HUES64 (cell line): ENCODE measurements at regions not wholly inside any gene's neighbourhood (a gene's known extent, or its start where the extent isn't known, plus 50 kb on each side); places are given as distances from the start of the nearest gene placed in this dataset.

Experiments
- H3K27ac ChIP-seq: 2 replicates; pipeline ENCODE4 v1.7.0; 2013; ENCODE audit warnings: low read depth, low read length, inconsistent platforms
- H3K27me3 ChIP-seq: 2 replicates; pipeline ENCODE4 v1.6.1; 2013; ENCODE audit warnings: mild to moderate bottlenecking, low read length; ENCODE audit not compliant: insufficient read depth
- H3K36me3 ChIP-seq: 2 replicates; pipeline ENCODE4 v1.6.1; 2013; ENCODE audit warnings: mild to moderate bottlenecking, low read length; ENCODE audit not compliant: insufficient read depth
- H3K4me1 ChIP-seq: 2 replicates; pipeline ENCODE4 v1.6.1; 2013; ENCODE audit warnings: mild to moderate bottlenecking, low read length, moderate library complexity; ENCODE audit not compliant: insufficient read depth
- H3K4me3 ChIP-seq: 2 replicates; pipeline ENCODE4 v1.5.1; 2013; ENCODE audit warnings: mild to moderate bottlenecking, low read length, moderate library complexity
- H3K9ac ChIP-seq: 2 replicates; pipeline ENCODE4 v1.6.1; 2013; ENCODE audit warnings: mild to moderate bottlenecking, low read depth, low read length
- H3K9me3 ChIP-seq: 2 replicates; pipeline ENCODE4 v1.6.1; 2013; ENCODE audit warnings: low read depth, low read length; ENCODE audit not compliant: insufficient read depth
- whole genome bisulfite sequencing: fragments of 150-250, 120-280 bp; methylation state at CpG from one replicate; pipeline ENCODE4 v1.1.7; 2013; ENCODE audit warnings: missing lambda C conversion rate; 5-methylcytosine and 5-hydroxymethylcytosine counted together

GRCh38 chr10:29763396-29763795 lies 128.6 kb upstream of the SVIL start:
- no peaks in the 10 kb centered on the region for H3K36me3 ChIP-seq
- no peaks in the 10 kb centered on the region for H3K27me3 ChIP-seq
- no peak overlapping the region for H3K27ac ChIP-seq
- WGBS = 93% methylated on average over 3 of the region's 4 CpGs
- no peaks in the 10 kb centered on the region for H3K9me3 ChIP-seq
- H3K4me1 ChIP-seq = no peaks in the 10 kb centered on the region
- H3K4me3 ChIP-seq = no peak overlapping the region
- H3K9ac ChIP-seq = no peak overlapping the region

- no peaks in the 10 kb centered on the region for H3K4me1 ChIP-seq
- no peaks in the 10 kb centered on the region for H3K27me3 ChIP-seq
- no peak overlapping the region for H3K9ac ChIP-seq
- H3K9me3 ChIP-seq = no peaks in the 10 kb centered on the region
- WGBS = 91% methylated on average over 5 of the region's 5 CpGs
- no peaks in the 10 kb centered on the region for H3K36me3 ChIP-seq
- H3K4me3 ChIP-seq = no peak overlapping the region
- H3K27ac ChIP-seq = no peak overlapping the region
Observed at GRCh38 chr10:29761916-29762315, 127.1 kb upstream of the SVIL start.

GRCh38 chr10:29760138-29760900 lies 125.5 kb upstream of the SVIL start:
- Histone ChIP-seq H3K4me1 (peaks cover 13% of the 10 kb centered on the region), H3K9ac (no peak overlapping the region), H3K27ac (no peak overlapping the region), H3K9me3 (no peaks in the 10 kb centered on the region), H3K4me3 (no peak overlapping the region), H3K27me3 (no peaks in the 10 kb centered on the region), H3K36me3 (no peaks in the 10 kb centered on the region)
- 84% methylated on average over 4 of the region's 4 CpGs for WGBS

- H3K27ac ChIP-seq = no peak overlapping the region
Observed at GRCh38 chr10:29757551-29758297, 123.0 kb upstream of the SVIL start.

GRCh38 chr10:29756451-29756850 lies 121.7 kb upstream of the SVIL start:
- 91% methylated on average over 2 of the region's 3 CpGs for WGBS
- no peak overlapping the region for H3K4me3 ChIP-seq

More at GRCh38 chr10:29757551-29758297, 123.0 kb upstream of the SVIL start:
- H3K36me3 ChIP-seq = no peaks in the 10 kb centered on the region
- H3K27me3 ChIP-seq = no peaks in the 10 kb centered on the region
- peaks cover 15% of the 10 kb centered on the region for H3K4me1 ChIP-seq
- no peak overlapping the region for H3K4me3 ChIP-seq
- H3K9me3 ChIP-seq = no peaks in the 10 kb centered on the region
- 85% methylated on average over 8 of the region's 9 CpGs for WGBS
- H3K9ac ChIP-seq = no peak overlapping the region

GRCh38 chr10:29753283-29753682 lies 118.5 kb upstream of the SVIL start:
- no peaks in the 10 kb centered on the region for H3K36me3 ChIP-seq
- no peaks in the 10 kb centered on the region for H3K9me3 ChIP-seq
- WGBS = 91% methylated on average over 7 of the region's 7 CpGs
- no peak overlapping the region for H3K9ac ChIP-seq
- H3K4me1 ChIP-seq = peaks cover 15% of the 10 kb centered on the region
- no peaks in the 10 kb centered on the region for H3K27me3 ChIP-seq
- no peak overlapping the region for H3K4me3 ChIP-seq
- no peak overlapping the region for H3K27ac ChIP-seq

More at GRCh38 chr10:29756451-29756850, 121.7 kb upstream of the SVIL start:
- Histone ChIP-seq H3K9me3 (no peaks in the 10 kb centered on the region), H3K9ac (no peak overlapping the region), H3K36me3 (no peaks in the 10 kb centered on the region), H3K27ac (no peak overlapping the region), H3K27me3 (no peaks in the 10 kb centered on the region), H3K4me1 (peaks cover 15% of the 10 kb centered on the region)

- no peak overlapping the region for H3K27ac ChIP-seq
- H3K36me3 ChIP-seq = no peaks in the 10 kb centered on the region
- H3K9ac ChIP-seq = no peak overlapping the region
- H3K9me3 ChIP-seq = no peaks in the 10 kb centered on the region
- WGBS = 93% methylated on average over 4 of the region's 4 CpGs
- H3K4me1 ChIP-seq = peaks cover 15% of the 10 kb centered on the region
- H3K27me3 ChIP-seq = no peaks in the 10 kb centered on the region
- H3K4me3 ChIP-seq = no peak overlapping the region
Observed at GRCh38 chr10:29751684-29752083, 116.9 kb upstream of the SVIL start.

- H3K36me3 ChIP-seq = no peaks in the 10 kb centered on the region
- no peak overlapping the region for H3K9ac ChIP-seq
- H3K27me3 ChIP-seq = no peaks in the 10 kb centered on the region
Observed at GRCh38 chr10:29751240-29751639, 116.5 kb upstream of the SVIL start.

GRCh38 chr10:29749150-29749549 lies 114.4 kb upstream of the SVIL start:
- Histone ChIP-seq H3K9me3 (no peaks in the 10 kb centered on the region), H3K27ac (no peak overlapping the region), H3K27me3 (no peaks in the 10 kb centered on the region), H3K4me1 (no peaks in the 10 kb centered on the region; the same call in 1 of the 2 replicates), H3K9ac (no peak overlapping the region), H3K36me3 (no peaks in the 10 kb centered on the region), H3K4me3 (no peak overlapping the region)
- 85% methylated on average over 2 of the region's 3 CpGs for WGBS

More at GRCh38 chr10:29751240-29751639, 116.5 kb upstream of the SVIL start:
- Histone ChIP-seq H3K4me1 (peaks cover 12% of the 10 kb centered on the region), H3K9me3 (no peaks in the 10 kb centered on the region), H3K27ac (no peak overlapping the region), H3K4me3 (no peak overlapping the region)
- over 99% methylated on average over 2 of the region's 2 CpGs for WGBS

- no peaks in the 10 kb centered on the region for H3K27me3 ChIP-seq
- H3K9me3 ChIP-seq = no peaks in the 10 kb centered on the region
- no peak overlapping the region for H3K4me3 ChIP-seq
- no peak overlapping the region for H3K27ac ChIP-seq
- whole genome bisulfite sequencing = 86% methylated on average over 3 of the region's 3 CpGs
- no peak overlapping the region for H3K9ac ChIP-seq
- H3K36me3 ChIP-seq = no peaks in the 10 kb centered on the region
- H3K4me1 ChIP-seq = no peaks in the 10 kb centered on the region; the same call in 1 of the 2 replicates
Observed at GRCh38 chr10:29748109-29748650, 113.4 kb upstream of the SVIL start.

- Histone ChIP-seq H3K27ac (no peak overlapping the region), H3K4me1 (no peaks in the 10 kb centered on the region; the same call in 1 of the 2 replicates), H3K9me3 (no peaks in the 10 kb centered on the region), H3K9ac (no peak overlapping the region), H3K36me3 (no peaks in the 10 kb centered on the region), H3K4me3 (no peak overlapping the region), H3K27me3 (no peaks in the 10 kb centered on the region)
- 88% methylated on average over 5 of the region's 5 CpGs for WGBS
Observed at GRCh38 chr10:29746080-29746797, 111.5 kb upstream of the SVIL start.
